SH-SY5Y (cell line): ENCODE measurements at regions not wholly inside any gene's neighbourhood (a gene's known extent, or its start where the extent isn't known, plus 50 kb on each side); places are given as distances from the start of the nearest gene placed in this dataset.

Source experiments
- GATA2 ChIP-seq: IDR thresholded peaks from 2 replicates; pipeline ENCODE4 v1.6.1; 2011; ENCODE audit warnings: mild to moderate bottlenecking, low read depth, low read length
- GATA3 ChIP-seq: IDR thresholded peaks from 2 replicates; pipeline ENCODE4 v1.6.1; 2011; ENCODE audit warnings: low read depth, mild to moderate bottlenecking, low read length, moderate library complexity

- no peak for TF ChIP-seq GATA2
Measured at GRCh38 chr2:36058076-36058475, 297.5 kb upstream of the CRIM1 start.

GRCh38 chr2:36052819-36053218 is 302.8 kb upstream of the CRIM1 start:
- TF ChIP-seq GATA2, result no peak
- TF ChIP-seq GATA3, result no peak

- TF ChIP-seq GATA2 (no peak), GATA3 (no peak)
Measured at GRCh38 chr2:36044411-36044810, 311.2 kb upstream of the CRIM1 start.

- TF ChIP-seq GATA3 (no peak), GATA2 (no peak)
Measured at GRCh38 chr2:36035137-36035536, 320.4 kb upstream of the CRIM1 start.

- TF ChIP-seq GATA2 (no peak), GATA3 (no peak)
Measured at GRCh38 chr2:36032046-36032445, 323.5 kb upstream of the CRIM1 start.

GRCh38 chr2:36031471-36031870 is 324.1 kb upstream of the CRIM1 start:
- no peak for TF ChIP-seq GATA3
- no peak for TF ChIP-seq GATA2

GRCh38 chr2:36027616-36028015 is 328.0 kb upstream of the CRIM1 start:
- TF ChIP-seq GATA2 (no peak), GATA3 (no peak)

- no peak for TF ChIP-seq GATA2
- no peak for TF ChIP-seq GATA3
Measured at GRCh38 chr2:36013064-36013463, 342.5 kb upstream of the CRIM1 start.

- TF ChIP-seq GATA3 (no peak), GATA2 (no peak)
Measured at GRCh38 chr2:36006444-36006843, 349.1 kb upstream of the CRIM1 start.

- TF ChIP-seq GATA3, result no peak
- TF ChIP-seq GATA2, result no peak
Measured at GRCh38 chr2:36002941-36003340, 352.6 kb upstream of the CRIM1 start.

- TF ChIP-seq GATA2 (no peak), GATA3 (no peak)
Measured at GRCh38 chr2:35997488-35997887, 358.1 kb upstream of the CRIM1 start.

- no peak for TF ChIP-seq GATA2
- no peak for TF ChIP-seq GATA3
Measured at GRCh38 chr2:35989503-35989902, 366.1 kb upstream of the CRIM1 start.

- TF ChIP-seq GATA2 (no peak), GATA3 (no peak)
Measured at GRCh38 chr2:35989040-35989439, 366.5 kb upstream of the CRIM1 start.

- no peak for TF ChIP-seq GATA2
- no peak for TF ChIP-seq GATA3
Measured at GRCh38 chr2:35986871-35987270, 368.7 kb upstream of the CRIM1 start.

- no peak for TF ChIP-seq GATA3
- no peak for TF ChIP-seq GATA2
Measured at GRCh38 chr2:35978218-35978617, 377.4 kb upstream of the CRIM1 start.

- no peak for TF ChIP-seq GATA3
- no peak for TF ChIP-seq GATA2
Measured at GRCh38 chr2:35976611-35977010, 379.0 kb upstream of the CRIM1 start.

GRCh38 chr2:35973737-35974132 is 381.8 kb upstream of the CRIM1 start:
- TF ChIP-seq GATA2 (no peak), GATA3 (no peak)
